DOHH2 (cell line): ENCODE measurements at regions not wholly inside any gene's neighbourhood (a gene's known extent, or its start where the extent isn't known, plus 50 kb on each side); places are given as distances from the start of the nearest gene placed in this dataset.

Experiments used
- CTCF ChIP-seq: fragments of 200-600 bp; sonication (generic); IDR thresholded peaks from one replicate; pipeline ENCODE4 v1.5.1; 2014; ENCODE audit warnings: antibody characterized with exemption, mild to moderate bottlenecking, low read depth, low read length; ENCODE audit not compliant: poor library complexity, severe bottlenecking
- EZH2phosphoT487 ChIP-seq: fragments of 200-600 bp; sonication (generic); IDR thresholded peaks from 2 replicates; pipeline ENCODE4 v1.6.1; 2017; ENCODE audit warnings: borderline replicate concordance, mild to moderate bottlenecking, antibody characterized with exemption, low read length, moderate library complexity, mixed read lengths

- no peak for TF ChIP-seq CTCF
- no peak for TF ChIP-seq EZH2phosphoT487
These were observed 159.2 kb upstream of the WDFY3 start for GRCh38 chr4:85125688-85126087.
